Motor neuron (in vitro differentiated cells): ENCODE measurements at regions not wholly inside any gene's neighbourhood (a gene's known extent, or its start where the extent isn't known, plus 50 kb on each side); places are given as distances from the start of the nearest gene placed in this dataset.

Experiments used
- ATAC-seq, 8 experiments: fragments of 200-7000 bp; cut with Tn5 transposase; replicated peaks in 6 of 8; 2 replicates each; pipeline ENCODE4 v1.8.0; 2021; ENCODE audit warnings: mild to moderate bottlenecking in 8 of 8, moderate library complexity in 8 of 8
- H3K27ac ChIP-seq, 2 donors: fragments of 250-450 bp; sonication (Bioruptor Pico); 2 replicates each; pipeline ENCODE4 v1.9.0; 2021; ENCODE audit warnings: antibody characterized with exemption in 2 of 2, mild to moderate bottlenecking in 2 of 2, moderate library complexity in 1 of 2
- H3K4me1 ChIP-seq, 2 donors: fragments of 250-450 bp; sonication (Bioruptor Pico); replicated peaks in 1 of 2; 2 replicates each; pipeline ENCODE4 v1.6.1; 2021; ENCODE audit warnings: antibody characterized with exemption in 2 of 2, mild to moderate bottlenecking in 2 of 2, moderate library complexity in 1 of 2
- H3K4me3 ChIP-seq, 5 donors: fragments of 250-450 bp; sonication (Bioruptor Pico); 2 replicates each; pipeline ENCODE4 v1.9.0; 2021; ENCODE audit warnings: antibody characterized with exemption in 5 of 5, mild to moderate bottlenecking in 5 of 5, moderate library complexity in 4 of 5
- WGBS, 10 experiments: fragments of 450-650 bp; shearing (Covaris generic); methylation state at CpG; one replicate each; pipeline ENCODE4 v1.0.0; 2022; 5-methylcytosine and 5-hydroxymethylcytosine counted together
- in situ Hi-C, 9 experiments: fragments of 400-800 bp; cut with MboI; loops; one replicate each; pipeline ENCODE4 v1.15.0; 2021; ENCODE audit warnings: low sequenced_read_pairs in 9 of 9, low pct_unique_long_range_greater_than_20kb in 2 of 9; ENCODE audit not compliant: unreplicated experiment in 9 of 9

GRCh38 chr11:10627816-10628215 lies 59.4 kb upstream of the LYVE1 start:
- H3K27ac ChIP-seq: no peak overlapping the region
- no peak for ATAC-seq
- 75 to 100% (median 95%) methylated on average over 1 to 3 of the region's 5 CpGs; no CpG with 5 or more reads in 5 of the 10 experiments for WGBS, 10 experiments
- H3K4me3 ChIP-seq: no peak overlapping the region
- in situ Hi-C loops: no loop called here
- H3K4me1 ChIP-seq: no peaks in the 10 kb centered on the region

DNA sequence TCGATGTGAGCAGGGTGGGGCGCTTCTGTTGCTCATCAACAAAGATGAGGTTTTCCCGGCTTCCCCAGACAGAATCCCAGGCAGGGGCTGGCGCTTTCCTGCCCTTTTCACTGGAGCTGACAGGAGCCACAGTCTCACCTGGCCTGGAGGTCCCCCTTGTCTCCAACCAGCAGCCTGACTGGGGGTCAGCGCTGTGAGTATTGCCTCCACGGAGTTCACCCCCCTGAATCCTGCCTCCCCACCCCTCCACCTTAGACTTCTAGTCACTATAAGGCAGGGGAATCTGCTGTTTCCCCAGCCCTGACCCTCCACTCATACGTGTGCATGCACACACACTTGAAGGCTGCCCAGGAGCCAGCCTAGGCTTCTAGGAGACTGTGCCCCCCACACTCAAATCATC lies 58.8 kb upstream of the LYVE1 start:
- Histone ChIP-seq H3K4me1 (no peaks in the 10 kb centered on the region), H3K4me3 (no peak overlapping the region), H3K27ac (no peak overlapping the region)
- in situ Hi-C loops: no loop called here
- ATAC-seq: no peak
- WGBS, 10 experiments: 73 to 100% (median 94%) methylated on average over 1 to 3 of the region's 7 CpGs; no CpG with 5 or more reads in 7 of the 10 experiments

DNA sequence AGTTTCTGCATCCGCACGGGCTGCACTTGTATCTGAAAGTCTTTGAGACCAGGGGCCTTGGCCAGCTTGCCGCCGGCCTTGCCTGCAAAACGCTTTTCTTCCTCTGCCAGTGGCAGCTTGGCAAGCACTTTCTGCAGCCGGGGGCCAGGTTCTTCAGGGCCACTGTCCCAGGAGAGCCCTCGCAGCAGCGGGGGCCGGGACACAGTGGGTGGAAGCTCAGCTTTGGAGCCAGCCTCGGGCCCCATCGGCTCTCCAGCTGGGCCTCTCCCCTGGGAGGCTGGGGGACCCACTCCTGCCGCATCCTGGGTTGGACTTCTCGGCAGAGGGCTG lies 57.5 kb upstream of the LYVE1 start:
- Histone ChIP-seq H3K4me3 (no peak overlapping the region), H3K27ac (no peak overlapping the region), H3K4me1 (no peaks in the 10 kb centered on the region)
- in situ Hi-C loops: no loop called here
- no peak for ATAC-seq
- WGBS, 10 experiments: 10 to 93% (median 89%) methylated on average over 2 to 11 of the region's 13 CpGs; no CpG with 5 or more reads in 7 of the 10 experiments

GRCh38 chr11:10625281-10625981 lies 57.0 kb upstream of the LYVE1 start:
- Histone ChIP-seq H3K27ac (no peak overlapping the region), H3K4me1 (no peaks in the 10 kb centered on the region), H3K4me3 (no peak overlapping the region)
- WGBS, 10 experiments: 76 to 100% (median 92%) methylated on average over 1 to 3 of the region's 6 CpGs; no CpG with 5 or more reads in 5 of the 10 experiments
- in situ Hi-C loops: no loop called here
- ATAC-seq: no peak

- 60 to 100% (median 90%) methylated on average over 1 to 6 of the region's 11 CpGs; no CpG with 5 or more reads in 3 of the 10 experiments for whole genome bisulfite sequencing, 10 experiments
- in situ Hi-C loops: no loop called here
- peak in 1 of 8 experiments; percentile 70 for ATAC-seq
Measured at GRCh38 chr11:10623797-10624761, 55.6 kb upstream of the LYVE1 start.

DNA sequence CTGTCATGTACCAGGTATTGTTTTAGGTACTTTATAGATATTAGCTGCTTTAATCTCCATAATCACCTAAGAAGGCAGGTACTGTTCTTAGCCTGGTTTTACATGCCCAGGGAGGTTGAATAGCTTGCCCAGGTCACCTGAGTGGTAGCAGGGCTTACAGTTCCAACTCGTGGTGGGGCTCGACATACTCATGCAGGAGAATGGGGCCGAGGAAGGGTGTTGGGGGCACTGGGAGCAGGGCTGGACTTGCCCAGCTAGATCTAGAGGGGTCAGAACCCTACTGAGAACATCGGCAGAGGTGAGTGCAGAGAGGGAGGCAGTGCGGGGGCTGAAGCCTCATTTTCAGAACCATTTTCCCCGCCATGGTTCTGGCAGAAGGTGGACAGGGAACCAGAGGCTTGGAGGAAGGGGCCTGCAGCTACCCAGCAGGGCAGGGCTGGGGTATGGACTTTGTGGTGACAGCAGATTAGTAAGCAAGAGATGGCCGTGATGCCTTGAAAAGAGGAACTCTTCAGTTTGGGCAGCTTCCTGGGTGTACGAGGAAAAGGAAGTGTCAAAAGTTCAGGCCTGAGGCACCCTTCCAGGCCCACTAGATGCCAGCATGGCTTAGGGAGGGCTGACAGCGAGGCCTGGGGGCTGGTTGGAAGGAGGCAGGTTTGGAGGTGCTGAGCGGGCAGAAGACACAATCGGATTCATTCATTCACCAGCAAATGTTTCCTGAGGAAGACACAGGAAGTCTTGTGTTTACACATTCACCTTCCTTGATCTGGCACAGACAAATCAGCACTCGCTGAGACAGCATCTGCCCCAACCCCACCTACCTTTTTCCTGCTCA lies 54.7 kb upstream of the LYVE1 start:
- H3K4me1 ChIP-seq: no peaks in the 10 kb centered on the region
- 67 to 100% (median 90%) methylated on average over 1 to 6 of the region's 12 CpGs; no CpG with 5 or more reads in 4 of the 10 experiments for WGBS, 10 experiments
- H3K4me3 ChIP-seq: no peak overlapping the region
- H3K27ac ChIP-seq: no peak overlapping the region
- no peak for ATAC-seq
- in situ Hi-C loops: no loop called here

More at GRCh38 chr11:10623797-10624761, 55.6 kb upstream of the LYVE1 start:
- no peak overlapping the region for H3K4me3 ChIP-seq
- no peak overlapping the region for H3K27ac ChIP-seq
- H3K4me1 ChIP-seq: no peaks in the 10 kb centered on the region

GRCh38 chr11:10622108-10622507 lies 53.6 kb upstream of the LYVE1 start:
- Histone ChIP-seq H3K4me1 (no peaks in the 10 kb centered on the region), H3K4me3 (no peak overlapping the region), H3K27ac (no peak overlapping the region)
- in situ Hi-C loops: no loop called here
- no peak for ATAC-seq
- WGBS, 10 experiments: 60 to 100% (median 83%) methylated on average over 2 of the region's 2 CpGs; no CpG with 5 or more reads in 6 of the 10 experiments

- no peak for ATAC-seq
- Histone ChIP-seq H3K4me1 (no peaks in the 10 kb centered on the region), H3K27ac (no peak overlapping the region), H3K4me3 (no peak overlapping the region)
- 60 to 100% (median 83%) methylated on average over 1 to 2 of the region's 2 CpGs; no CpG with 5 or more reads in 2 of the 10 experiments for WGBS, 10 experiments
- in situ Hi-C loops: no loop called here
Measured at GRCh38 chr11:10619131-10619680, 50.7 kb upstream of the LYVE1 start.

DNA sequence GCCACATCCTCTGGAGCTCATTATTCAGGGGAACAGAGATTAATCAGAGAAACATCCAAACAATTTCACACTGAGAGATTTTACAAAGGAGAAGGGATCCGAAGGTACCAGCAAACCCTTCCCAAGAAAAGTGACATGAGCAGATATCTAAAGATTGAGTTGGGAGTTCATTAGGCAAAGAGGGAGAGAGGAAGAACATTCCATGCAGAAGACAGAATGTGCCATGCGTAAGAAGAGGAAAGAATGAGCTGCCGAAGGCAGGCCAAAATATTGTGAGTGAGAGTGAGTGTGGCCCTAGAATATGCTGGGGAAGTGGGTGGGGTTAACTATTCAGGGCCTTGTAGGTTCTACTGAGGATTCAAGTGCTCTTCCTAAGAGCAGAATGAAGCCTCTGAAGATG lies 50.0 kb upstream of the LYVE1 start:
- H3K4me1 ChIP-seq: no peaks in the 10 kb centered on the region
- no peak overlapping the region for H3K27ac ChIP-seq
- no peak overlapping the region for H3K4me3 ChIP-seq
- ATAC-seq: no peak
- in situ Hi-C loops: no loop called here
- 81 to 100% (median 100%) methylated on average over 1 to 3 of the region's 3 CpGs; no CpG with 5 or more reads in 1 of the 10 experiments for WGBS, 10 experiments
